HCT116 (cell line): ENCODE measurements at regions not wholly inside any gene's neighbourhood (a gene's known extent, or its start where the extent isn't known, plus 50 kb on each side); places are given as distances from the start of the nearest gene placed in this dataset.

Experiments
- ATAC-seq: fragments of 200-7000 bp; cut with Tn5 transposase; 2 replicates; pipeline ENCODE4 v1.9.1; 2020; ENCODE audit warnings: mild to moderate bottlenecking, moderate library complexity
- BruUV-seq: library from RNA; stranded (reverse); fragments of 400-500 nt; replicated peaks from 2 replicates; lab custom pipeline; 2021; lab: Mats Ljungman, UMichigan
- CTCF ChIA-PET: fragments of 300-600 bp; sonication (Branson Sonifier 250); formaldehyde crosslinking; loops from one replicate; lab custom pipeline; 2021; ENCODE audit warnings: antibody characterized with exemption; lab: Charles Lee
- POLR2A ChIA-PET: fragments of 300-600, 350-600 bp; sonication (Branson Sonifier 250); formaldehyde crosslinking; loops from one replicate; lab custom pipeline; 2021; ENCODE audit warnings: antibody characterized with exemption; lab: Charles Lee
- RAD21 ChIA-PET, 2 experiments: fragments of 300-600 bp; sonication (Branson Sonifier 250); formaldehyde crosslinking; loops; one replicate each; lab custom pipeline; 2023; ENCODE audit warnings: low total read pairs in 2 of 2; ENCODE audit not compliant: uncharacterized antibody in 2 of 2, unreplicated experiment in 2 of 2, low non-redundant PET in 1 of 2; lab: Charles Lee
- DNase-seq: peaks from one replicate; pipeline ENCODE4 v3.0.0-alpha.2; 2010; ENCODE audit warnings: low read depth, low spot score
- H2AFZ ChIP-seq: fragments of 200-600 bp; shearing (Covaris generic), sonication (generic); 2 replicates; pipeline ENCODE4 v1.6.1; 2017; ENCODE audit warnings: low read depth, mixed run types, mixed read lengths, antibody characterized with exemption, low read length; ENCODE audit not compliant: poor library complexity, severe bottlenecking
- H3K27ac ChIP-seq: 2 replicates; pipeline ENCODE4 v1.5.1; 2012; ENCODE audit warnings: low read depth, low read length
- H3K27me3 ChIP-seq: fragments of 200-600 bp; sonication (generic); 2 replicates; pipeline ENCODE4 v1.6.1; 2016; ENCODE audit warnings: mixed run types, low read length, mixed read lengths; ENCODE audit not compliant: insufficient read depth
- H3K36me3 ChIP-seq, 2 experiments: fragments of 200-500 bp in 1 of 2; fragments of 200-600 bp in 1 of 2; sonication (Bioruptor generic) in 1 of 2; sonication (generic) in 1 of 2; 2 replicates each; pipeline versions ENCODE4 v1.5.1 to v1.6.1; 2014 to 2016; ENCODE audit warnings: low read length in 2 of 2, inconsistent platforms in 1 of 2, mixed read lengths in 1 of 2, mixed run types in 1 of 2; ENCODE audit not compliant: insufficient read depth in 2 of 2, control insufficient read depth in 1 of 2
- H3K4me1 ChIP-seq, 2 experiments: fragments of 200-600 bp in 1 of 2; sonication (generic) in 1 of 2; 2 replicates each; pipeline versions ENCODE4 v1.5.1 to v1.6.1; 2012 to 2017; ENCODE audit warnings: low read length in 2 of 2, inconsistent platforms in 1 of 2, mild to moderate bottlenecking in 1 of 2, mixed read lengths in 1 of 2, mixed run types in 1 of 2, moderate library complexity in 1 of 2; ENCODE audit not compliant: insufficient read depth in 2 of 2, control insufficient read depth in 1 of 2
- H3K4me2 ChIP-seq: fragments of 200-600 bp; sonication (generic); 2 replicates; pipeline ENCODE4 v1.6.1; 2017; ENCODE audit warnings: mixed run types, low read length, mixed read lengths
- H3K4me3 ChIP-seq, 2 experiments: fragments of 200-600 bp in 1 of 2; sonication (generic) in 1 of 2; replicated peaks in 1 of 2; 2 replicates each; pipeline ENCODE4 v1.5.1; 2011 to 2016; ENCODE audit warnings: low read length in 2 of 2, control low read depth in 1 of 2, low read depth in 1 of 2, mild to moderate bottlenecking in 1 of 2, mixed read lengths in 1 of 2, mixed run types in 1 of 2
- H3K79me2 ChIP-seq: fragments of 200-600 bp; sonication (generic); 2 replicates; pipeline ENCODE4 v1.6.1; 2017; ENCODE audit warnings: mild to moderate bottlenecking, mixed run types, low read length, moderate library complexity, mixed read lengths; ENCODE audit not compliant: insufficient read depth
- H3K9ac ChIP-seq: fragments of 200-600 bp; sonication (generic); 2 replicates; pipeline ENCODE4 v1.6.1; 2016; ENCODE audit warnings: low read length, mixed read lengths
- H3K9me2 ChIP-seq: fragments of 200-600 bp; sonication (generic), shearing (Covaris generic); 2 replicates; pipeline ENCODE4 v1.6.1; 2017; ENCODE audit warnings: mixed run types, mild to moderate bottlenecking, moderate library complexity; ENCODE audit not compliant: insufficient read depth
- H3K9me3 ChIP-seq, 2 experiments: fragments of 200-500 bp in 1 of 2; fragments of 200-600 bp in 1 of 2; sonication (Bioruptor generic) in 1 of 2; sonication (generic) in 1 of 2; 2 replicates each; pipeline ENCODE4 v1.6.1; 2014 to 2017; ENCODE audit warnings: low read length in 2 of 2, mixed read lengths in 2 of 2, inconsistent platforms in 1 of 2, low read depth in 1 of 2, mild to moderate bottlenecking in 1 of 2, mixed run types in 1 of 2, moderate library complexity in 1 of 2; ENCODE audit not compliant: control insufficient read depth in 1 of 2, insufficient read depth in 1 of 2
- H4K20me1 ChIP-seq: fragments of 200-600 bp; sonication (generic), shearing (Covaris generic); 2 replicates; pipeline ENCODE4 v1.6.1; 2017; ENCODE audit warnings: mixed run types, mild to moderate bottlenecking, moderate library complexity; ENCODE audit not compliant: insufficient read depth
- CEBPB ChIP-seq: IDR thresholded peaks from 2 replicates; pipeline ENCODE4 v1.6.1; 2012; ENCODE audit warnings: low read depth
- CTCF ChIP-seq, 3 experiments: fragments of 200-600 bp in 1 of 3; sonication (generic) in 1 of 3; IDR thresholded peaks in 2 of 3; conservative IDR thresholded peaks in 1 of 3; 2 replicates each; pipeline ENCODE4 v1.5.1; 2012 to 2017; ENCODE audit warnings: low read depth in 2 of 3, low read length in 2 of 3, antibody characterized with exemption in 1 of 3, borderline replicate concordance in 1 of 3, control low read depth in 1 of 3, mild to moderate bottlenecking in 1 of 3, mixed read lengths in 1 of 3, mixed run types in 1 of 3, moderate library complexity in 1 of 3; ENCODE audit not compliant: insufficient read depth in 1 of 3
- EGR1 ChIP-seq: IDR thresholded peaks from 2 replicates; pipeline ENCODE4 v1.6.1; 2012; ENCODE audit warnings: low read depth
- ELF1 ChIP-seq: IDR thresholded peaks from 2 replicates; pipeline ENCODE4 v1.6.1; 2012; ENCODE audit warnings: low read depth, borderline replicate concordance
- EZH2 ChIP-seq: fragments of 200-600 bp; sonication (generic); IDR thresholded peaks from 2 replicates; pipeline ENCODE4 v1.6.1; 2017; ENCODE audit warnings: antibody characterized with exemption, mixed run types
- EZH2phosphoT487 ChIP-seq: fragments of 200-600 bp; IDR thresholded peaks from 2 replicates; pipeline ENCODE4 v1.6.1; 2018; ENCODE audit warnings: antibody characterized with exemption, borderline replicate concordance
- JUND ChIP-seq: IDR thresholded peaks from 2 replicates; pipeline ENCODE4 v1.6.1; 2012
- MAX ChIP-seq: IDR thresholded peaks from 2 replicates; pipeline ENCODE4 v1.6.1; 2012
- POLR2A ChIP-seq: IDR thresholded peaks from 2 replicates; pipeline ENCODE4 v1.7.0; 2011; ENCODE audit warnings: borderline replicate concordance; ENCODE audit not compliant: insufficient read depth, insufficient read length; ENCODE audit errors: extremely low read depth
- RAD21 ChIP-seq: IDR thresholded peaks from 2 replicates; pipeline ENCODE4 v1.6.1; 2012; ENCODE audit warnings: low read depth, mild to moderate bottlenecking
- REST ChIP-seq: IDR thresholded peaks from 2 replicates; pipeline ENCODE4 v1.6.1; 2012; ENCODE audit warnings: low read depth
- SIN3A ChIP-seq: IDR thresholded peaks from 2 replicates; pipeline ENCODE4 v1.6.1; 2012; ENCODE audit warnings: low read depth
- SP1 ChIP-seq: IDR thresholded peaks from 2 replicates; pipeline ENCODE4 v1.6.1; 2012; ENCODE audit warnings: low read depth
- SRF ChIP-seq: IDR thresholded peaks from 2 replicates; pipeline ENCODE4 v1.6.1; 2012; ENCODE audit warnings: low read depth
- TCF7L2 ChIP-seq: IDR thresholded peaks from 2 replicates; pipeline ENCODE4 v1.7.0; 2011; ENCODE audit warnings: borderline replicate concordance, inconsistent platforms; ENCODE audit not compliant: insufficient read depth, insufficient read length; ENCODE audit errors: extremely low read depth
- YY1 ChIP-seq: IDR thresholded peaks from 2 replicates; pipeline ENCODE4 v1.6.1; 2011; ENCODE audit warnings: low read length, low read depth, moderate library complexity, mild to moderate bottlenecking; ENCODE audit not compliant: insufficient replicate concordance; ENCODE audit errors: extremely low read depth
- ZBTB33 ChIP-seq: IDR thresholded peaks from 2 replicates; pipeline ENCODE4 v1.6.1; 2011; ENCODE audit warnings: mild to moderate bottlenecking, low read length, moderate library complexity; ENCODE audit not compliant: insufficient replicate concordance; ENCODE audit errors: extremely low read depth
- ZNF274 ChIP-seq: fragments of 200-500 bp; sonication (Bioruptor generic); IDR thresholded peaks from 2 replicates; pipeline ENCODE4 v1.6.1; 2014; ENCODE audit warnings: mild to moderate bottlenecking, low read depth, low read length, inconsistent platforms
- intact Hi-C: fragments of 100-400 bp; cut with micrococcal nuclease; formaldehyde crosslinking; loops from 2 replicates; pipeline ENCODE4 v1.10.0; 2022

GRCh38 chr5:53194086-53194485 lies 84.5 kb upstream of the MOCS2 start:
- BruUV-seq, result no TSS peak
- no peak for DNase-seq
- Histone ChIP-seq H2AFZ (no peak overlapping the region), H3K9me3 (0 out of 4 replicates have a peak, but pooled peaks cover 0 to 3% of the 10 kb centered on the region in 2 experiments), H3K27me3 (no peaks in the 10 kb centered on the region), H3K4me3 (no peak overlapping the region), H4K20me1 (no peaks in the 10 kb centered on the region), H3K9ac (no peak overlapping the region), H3K4me2 (no peak overlapping the region), H3K9me2 (no peaks in the 10 kb centered on the region), H3K36me3 (no peaks in the 10 kb centered on the region), H3K27ac (no peak overlapping the region), H3K4me1 (no peaks in the 10 kb centered on the region), H3K79me2 (no peaks in the 10 kb centered on the region)
- ATAC-seq, result no peak
- ChIA-PET POLR2A (no interaction called here), RAD21 (no interaction called here), CTCF (no interaction called here)
- intact Hi-C loops, result no loop called here
- no peak for TF ChIP-seq EZH2phosphoT487
- TF ChIP-seq EZH2, result no peak
- TF ChIP-seq SRF, result no peak
- TF ChIP-seq REST, result no peak
- TF ChIP-seq YY1, result no peak
- TF ChIP-seq ELF1, result no peak
- TF ChIP-seq RAD21, result no peak
- TF ChIP-seq CEBPB, result no peak
- TF ChIP-seq ZNF274, result no peak
- TF ChIP-seq EGR1, result no peak
- no peak for TF ChIP-seq JUND
- TF ChIP-seq TCF7L2, result no peak
- TF ChIP-seq CTCF (IDR thresholded peaks at IDR 0.05 in 2 of 3, conservative IDR thresholded peaks at IDR 0.05 in 1 of 3; ENCODE audit: borderline replicate concordance in 1 of 3, insufficient read depth in 1 of 3, low read depth in 2 of 3, low read length in 2 of 3), result no peak
- no peak for TF ChIP-seq SP1
- no peak for TF ChIP-seq SIN3A
- no peak for TF ChIP-seq MAX
- TF ChIP-seq ZBTB33, result no peak
- no peak for TF ChIP-seq POLR2A
- TF ChIP-seq, all 23 proteins: peak for 0
